Astrocyte of the spinal cord (primary cell): ENCODE measurements at regions not wholly inside any gene's neighbourhood (a gene's known extent, or its start where the extent isn't known, plus 50 kb on each side); places are given as distances from the start of the nearest gene placed in this dataset.

ENCODE experiments used
- DNase-seq: peaks from one replicate; pipeline ENCODE4 v3.0.0; 2011; ENCODE audit warnings: low read depth, low spot score
- H3K4me3 ChIP-seq: 2 replicates; pipeline ENCODE4 v1.5.1; 2011; ENCODE audit warnings: low read depth, mild to moderate bottlenecking, low read length, moderate library complexity
- CTCF ChIP-seq: IDR thresholded peaks from 2 replicates; pipeline ENCODE4 v1.5.1; 2012; ENCODE audit warnings: low read depth, mild to moderate bottlenecking, low read length, inconsistent platforms
- in situ Hi-C: cut with HindIII; loops from 2 replicates; pipeline ENCODE4 v1.10.0; 2017; ENCODE audit warnings: low sequenced_read_pairs

GRCh38 chr3:101131767-101132166 is 138.5 kb upstream of the ABI3BP start:
- in situ Hi-C loops: no loop called here
- TF ChIP-seq CTCF: no peak
- no peak for DNase-seq
- H3K4me3 ChIP-seq: no peak overlapping the region

- H3K4me3 ChIP-seq: no peak overlapping the region
- DNase-seq: no peak
- in situ Hi-C loops: no loop called here
- TF ChIP-seq CTCF: no peak
These were observed 135.6 kb upstream of the ABI3BP start for GRCh38 chr3:101128786-101129185.

- in situ Hi-C loops: no loop called here
- no peak overlapping the region for H3K4me3 ChIP-seq
- TF ChIP-seq CTCF: no peak
- DNase-seq: no peak
These were observed 134.8 kb upstream of the ABI3BP start for GRCh38 chr3:101128001-101128400.

- in situ Hi-C loops: no loop called here
- peak; percentile 9 for DNase-seq
- no peak overlapping the region for H3K4me3 ChIP-seq
- no peak for TF ChIP-seq CTCF
These were observed 130.9 kb upstream of the ABI3BP start for GRCh38 chr3:101124125-101124524.

- in situ Hi-C loops: no loop called here
- no peak for TF ChIP-seq CTCF
- no peak overlapping the region for H3K4me3 ChIP-seq
- no peak for DNase-seq
These were observed 129.9 kb upstream of the ABI3BP start for GRCh38 chr3:101123081-101123480.

GRCh38 chr3:101122681-101123080 is 129.5 kb upstream of the ABI3BP start:
- H3K4me3 ChIP-seq: no peak overlapping the region
- no peak for TF ChIP-seq CTCF
- in situ Hi-C loops: no loop called here
- DNase-seq: no peak

GRCh38 chr3:101120039-101120438 is 126.8 kb upstream of the ABI3BP start:
- in situ Hi-C loops: no loop called here
- TF ChIP-seq CTCF: no peak
- H3K4me3 ChIP-seq: no peak overlapping the region
- DNase-seq: no peak
